ENCODE measurements at regions not wholly inside any gene's neighbourhood (a gene's known extent, or its start where the extent isn't known, plus 50 kb on each side); places are given as distances from the start of the nearest gene placed in this dataset.

DNA sequence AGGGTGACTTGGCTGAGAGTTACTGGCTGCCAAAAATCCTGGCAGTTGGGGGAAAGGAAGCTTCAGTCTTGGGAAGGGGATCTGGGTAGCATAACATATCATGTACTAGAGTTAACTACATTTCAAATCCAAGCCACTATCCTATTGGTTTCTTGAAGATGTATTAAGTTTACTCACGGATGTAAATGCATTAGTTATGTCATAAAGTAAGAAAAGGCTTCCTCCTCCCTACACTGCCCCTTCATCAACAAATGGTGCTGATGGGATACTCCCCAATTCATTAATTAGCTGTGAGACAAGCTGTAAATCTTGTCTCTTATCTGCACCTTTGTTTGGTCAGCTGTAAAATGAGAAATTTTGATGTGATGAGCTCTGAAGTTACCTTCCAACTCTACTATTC, 150.1 kb upstream of the SOX5 start:
- TF ChIP-seq, protein P1, sequence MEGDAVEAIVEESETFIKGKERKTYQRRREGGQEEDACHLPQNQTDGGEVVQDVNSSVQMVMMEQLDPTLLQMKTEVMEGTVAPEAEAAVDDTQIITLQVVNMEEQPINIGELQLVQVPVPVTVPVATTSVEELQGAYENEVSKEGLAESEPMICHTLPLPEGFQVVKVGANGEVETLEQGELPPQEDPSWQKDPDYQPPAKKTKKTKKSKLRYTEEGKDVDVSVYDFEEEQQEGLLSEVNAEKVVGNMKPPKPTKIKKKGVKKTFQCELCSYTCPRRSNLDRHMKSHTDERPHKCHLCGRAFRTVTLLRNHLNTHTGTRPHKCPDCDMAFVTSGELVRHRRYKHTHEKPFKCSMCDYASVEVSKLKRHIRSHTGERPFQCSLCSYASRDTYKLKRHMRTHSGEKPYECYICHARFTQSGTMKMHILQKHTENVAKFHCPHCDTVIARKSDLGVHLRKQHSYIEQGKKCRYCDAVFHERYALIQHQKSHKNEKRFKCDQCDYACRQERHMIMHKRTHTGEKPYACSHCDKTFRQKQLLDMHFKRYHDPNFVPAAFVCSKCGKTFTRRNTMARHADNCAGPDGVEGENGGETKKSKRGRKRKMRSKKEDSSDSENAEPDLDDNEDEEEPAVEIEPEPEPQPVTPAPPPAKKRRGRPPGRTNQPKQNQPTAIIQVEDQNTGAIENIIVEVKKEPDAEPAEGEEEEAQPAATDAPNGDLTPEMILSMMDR (IDR thresholded peaks at IDR 0.05 in 2 of 3, conservative IDR thresholded peaks at IDR 0.05 in 1 of 3; ENCODE audit: borderline replicate concordance in 1 of 3, insufficient read depth in 1 of 3, low read depth in 2 of 3, low read length in 2 of 3): no peak
- TF ChIP-seq YY1 (IDR thresholded peaks at IDR 0.05; ENCODE audit: extremely low read depth, insufficient replicate concordance, low read depth, low read length) (no peak), POLR2A (IDR thresholded peaks at IDR 0.05; ENCODE audit: borderline replicate concordance, extremely low read depth, insufficient read depth, insufficient read length) (no peak), POLR2AphosphoS5 (IDR thresholded peaks at IDR 0.05; ENCODE audit: low read depth, low read length) (no peak), EGR1 (IDR thresholded peaks at IDR 0.05; ENCODE audit: low read depth) (no peak), ELF1 (IDR thresholded peaks at IDR 0.05; ENCODE audit: borderline replicate concordance, low read depth) (no peak), EZH2phosphoT487 (IDR thresholded peaks at IDR 0.05; ENCODE audit: borderline replicate concordance) (no peak), EZH2 (IDR thresholded peaks at IDR 0.05) (no peak), CBX3 (IDR thresholded peaks at IDR 0.05; ENCODE audit: low read depth) (no peak), JUND (IDR thresholded peaks at IDR 0.05) (no peak), FOSL1 (IDR thresholded peaks at IDR 0.05; ENCODE audit: low read depth) (no peak), ZFX (IDR thresholded peaks at IDR 0.05) (no peak)
- TF ChIP-seq, protein P2, sequence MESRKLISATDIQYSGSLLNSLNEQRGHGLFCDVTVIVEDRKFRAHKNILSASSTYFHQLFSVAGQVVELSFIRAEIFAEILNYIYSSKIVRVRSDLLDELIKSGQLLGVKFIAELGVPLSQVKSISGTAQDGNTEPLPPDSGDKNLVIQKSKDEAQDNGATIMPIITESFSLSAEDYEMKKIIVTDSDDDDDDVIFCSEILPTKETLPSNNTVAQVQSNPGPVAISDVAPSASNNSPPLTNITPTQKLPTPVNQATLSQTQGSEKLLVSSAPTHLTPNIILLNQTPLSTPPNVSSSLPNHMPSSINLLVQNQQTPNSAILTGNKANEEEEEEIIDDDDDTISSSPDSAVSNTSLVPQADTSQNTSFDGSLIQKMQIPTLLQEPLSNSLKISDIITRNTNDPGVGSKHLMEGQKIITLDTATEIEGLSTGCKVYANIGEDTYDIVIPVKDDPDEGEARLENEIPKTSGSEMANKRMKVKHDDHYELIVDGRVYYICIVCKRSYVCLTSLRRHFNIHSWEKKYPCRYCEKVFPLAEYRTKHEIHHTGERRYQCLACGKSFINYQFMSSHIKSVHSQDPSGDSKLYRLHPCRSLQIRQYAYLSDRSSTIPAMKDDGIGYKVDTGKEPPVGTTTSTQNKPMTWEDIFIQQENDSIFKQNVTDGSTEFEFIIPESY (IDR thresholded peaks at IDR 0.05; ENCODE audit: extremely low read depth, insufficient replicate concordance, low read length): no peak
- TF ChIP-seq, protein P3, sequence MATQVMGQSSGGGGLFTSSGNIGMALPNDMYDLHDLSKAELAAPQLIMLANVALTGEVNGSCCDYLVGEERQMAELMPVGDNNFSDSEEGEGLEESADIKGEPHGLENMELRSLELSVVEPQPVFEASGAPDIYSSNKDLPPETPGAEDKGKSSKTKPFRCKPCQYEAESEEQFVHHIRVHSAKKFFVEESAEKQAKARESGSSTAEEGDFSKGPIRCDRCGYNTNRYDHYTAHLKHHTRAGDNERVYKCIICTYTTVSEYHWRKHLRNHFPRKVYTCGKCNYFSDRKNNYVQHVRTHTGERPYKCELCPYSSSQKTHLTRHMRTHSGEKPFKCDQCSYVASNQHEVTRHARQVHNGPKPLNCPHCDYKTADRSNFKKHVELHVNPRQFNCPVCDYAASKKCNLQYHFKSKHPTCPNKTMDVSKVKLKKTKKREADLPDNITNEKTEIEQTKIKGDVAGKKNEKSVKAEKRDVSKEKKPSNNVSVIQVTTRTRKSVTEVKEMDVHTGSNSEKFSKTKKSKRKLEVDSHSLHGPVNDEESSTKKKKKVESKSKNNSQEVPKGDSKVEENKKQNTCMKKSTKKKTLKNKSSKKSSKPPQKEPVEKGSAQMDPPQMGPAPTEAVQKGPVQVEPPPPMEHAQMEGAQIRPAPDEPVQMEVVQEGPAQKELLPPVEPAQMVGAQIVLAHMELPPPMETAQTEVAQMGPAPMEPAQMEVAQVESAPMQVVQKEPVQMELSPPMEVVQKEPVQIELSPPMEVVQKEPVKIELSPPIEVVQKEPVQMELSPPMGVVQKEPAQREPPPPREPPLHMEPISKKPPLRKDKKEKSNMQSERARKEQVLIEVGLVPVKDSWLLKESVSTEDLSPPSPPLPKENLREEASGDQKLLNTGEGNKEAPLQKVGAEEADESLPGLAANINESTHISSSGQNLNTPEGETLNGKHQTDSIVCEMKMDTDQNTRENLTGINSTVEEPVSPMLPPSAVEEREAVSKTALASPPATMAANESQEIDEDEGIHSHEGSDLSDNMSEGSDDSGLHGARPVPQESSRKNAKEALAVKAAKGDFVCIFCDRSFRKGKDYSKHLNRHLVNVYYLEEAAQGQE (IDR thresholded peaks at IDR 0.05; ENCODE audit: low read depth): no peak

All from HCT116 (cell line).